Sigmoid colon (tissue), 3 donors: ENCODE measurements at regions not wholly inside any gene's neighbourhood (a gene's known extent, or its start where the extent isn't known, plus 50 kb on each side); places are given as distances from the start of the nearest gene placed in this dataset.

Experiments
- POLR2A ChIP-seq, 2 donors: fragments of 450-650 bp; IDR thresholded peaks; one replicate each; pipeline ENCODE4 v1.6.1; 2016; ENCODE audit warnings: antibody characterized with exemption in 2 of 2, mild to moderate bottlenecking in 2 of 2, moderate library complexity in 2 of 2
- TF ChIP-seq, protein P1 (sequence below), 4 experiments: fragments of 450-650 bp in 3 of 4; fragments of 200-600 bp in 1 of 4; IDR thresholded peaks; one replicate each; pipeline ENCODE4 v1.5.1; 2016 to 2019; ENCODE audit warnings: antibody characterized with exemption in 4 of 4, mild to moderate bottlenecking in 3 of 4, moderate library complexity in 2 of 4

DNA sequence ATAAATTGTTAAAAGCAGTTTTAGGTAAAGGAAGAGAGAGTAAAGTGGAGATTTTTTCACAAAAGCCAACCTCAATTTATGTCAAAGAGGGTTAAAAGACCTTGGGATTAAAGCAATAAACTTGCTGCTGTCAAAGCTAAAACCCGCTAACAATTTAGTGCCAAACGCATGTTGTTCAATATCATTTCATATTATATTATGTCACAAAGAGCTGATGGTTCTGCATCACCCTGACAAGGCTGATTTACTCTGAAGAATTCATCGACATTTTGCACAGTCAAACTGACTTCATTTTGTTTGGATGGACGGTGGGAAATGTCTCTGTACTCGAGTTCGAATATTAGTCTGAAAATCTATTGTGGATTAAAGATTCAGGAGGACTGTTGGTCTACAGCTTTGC is 315.8 kb upstream of the TSHZ3 start:
- TF ChIP-seq, protein P1, sequence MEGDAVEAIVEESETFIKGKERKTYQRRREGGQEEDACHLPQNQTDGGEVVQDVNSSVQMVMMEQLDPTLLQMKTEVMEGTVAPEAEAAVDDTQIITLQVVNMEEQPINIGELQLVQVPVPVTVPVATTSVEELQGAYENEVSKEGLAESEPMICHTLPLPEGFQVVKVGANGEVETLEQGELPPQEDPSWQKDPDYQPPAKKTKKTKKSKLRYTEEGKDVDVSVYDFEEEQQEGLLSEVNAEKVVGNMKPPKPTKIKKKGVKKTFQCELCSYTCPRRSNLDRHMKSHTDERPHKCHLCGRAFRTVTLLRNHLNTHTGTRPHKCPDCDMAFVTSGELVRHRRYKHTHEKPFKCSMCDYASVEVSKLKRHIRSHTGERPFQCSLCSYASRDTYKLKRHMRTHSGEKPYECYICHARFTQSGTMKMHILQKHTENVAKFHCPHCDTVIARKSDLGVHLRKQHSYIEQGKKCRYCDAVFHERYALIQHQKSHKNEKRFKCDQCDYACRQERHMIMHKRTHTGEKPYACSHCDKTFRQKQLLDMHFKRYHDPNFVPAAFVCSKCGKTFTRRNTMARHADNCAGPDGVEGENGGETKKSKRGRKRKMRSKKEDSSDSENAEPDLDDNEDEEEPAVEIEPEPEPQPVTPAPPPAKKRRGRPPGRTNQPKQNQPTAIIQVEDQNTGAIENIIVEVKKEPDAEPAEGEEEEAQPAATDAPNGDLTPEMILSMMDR (IDR thresholded peaks at IDR 0.05), result no peak
- no peak for TF ChIP-seq POLR2A (IDR thresholded peaks at IDR 0.05)
